HG02642 (cell line): ENCODE measurements at regions not wholly inside any gene's neighbourhood (a gene's known extent, or its start where the extent isn't known, plus 50 kb on each side); places are given as distances from the start of the nearest gene placed in this dataset.

Experiments used
- ATAC-seq: cut with Tn5 transposase; IDR thresholded peaks from one replicate; pipeline ENCODE4 v1.9.1; 2021; ENCODE audit warnings: mild to moderate bottlenecking; ENCODE audit not compliant: unreplicated experiment, poor library complexity

DNA sequence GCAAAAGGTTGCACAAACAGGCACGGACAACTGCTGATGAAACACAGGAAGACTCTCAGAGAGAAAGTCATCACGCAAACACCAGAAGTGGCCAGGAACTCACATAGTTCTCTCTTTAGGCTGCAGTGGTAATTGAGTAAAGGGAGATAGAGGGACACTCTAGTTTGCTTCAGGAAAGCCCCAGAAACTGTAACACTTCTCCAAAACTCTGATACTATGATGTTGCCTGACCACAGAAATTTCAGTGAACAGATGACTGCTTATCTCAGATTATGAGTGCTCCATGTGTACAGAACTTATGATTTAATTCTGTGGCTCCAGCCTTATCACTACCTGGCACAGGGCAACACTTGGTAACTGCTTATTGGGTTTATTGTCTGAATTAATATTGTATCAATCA, 311.5 kb upstream of the GYPC start:
- ATAC-seq, result no peak

DNA sequence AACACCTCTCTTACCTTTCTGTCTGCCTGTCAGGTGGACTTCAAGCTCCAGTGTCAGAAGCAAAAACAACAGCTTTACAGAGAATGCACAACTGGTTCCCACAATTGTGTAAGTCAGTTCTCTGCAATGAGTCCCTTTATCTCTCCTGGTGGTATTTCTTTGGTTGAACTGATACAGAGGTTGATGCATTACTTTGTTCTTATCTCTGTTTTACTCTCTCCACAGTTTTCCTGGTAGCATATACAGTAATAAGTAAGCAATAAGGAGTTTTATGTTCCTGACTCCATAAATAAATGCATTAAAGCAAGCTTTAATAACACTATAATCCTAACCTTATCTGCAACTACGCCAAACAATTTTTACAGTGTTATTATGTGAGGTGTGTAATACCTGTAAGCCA, 310.3 kb upstream of the GYPC start:
- no peak for ATAC-seq

DNA sequence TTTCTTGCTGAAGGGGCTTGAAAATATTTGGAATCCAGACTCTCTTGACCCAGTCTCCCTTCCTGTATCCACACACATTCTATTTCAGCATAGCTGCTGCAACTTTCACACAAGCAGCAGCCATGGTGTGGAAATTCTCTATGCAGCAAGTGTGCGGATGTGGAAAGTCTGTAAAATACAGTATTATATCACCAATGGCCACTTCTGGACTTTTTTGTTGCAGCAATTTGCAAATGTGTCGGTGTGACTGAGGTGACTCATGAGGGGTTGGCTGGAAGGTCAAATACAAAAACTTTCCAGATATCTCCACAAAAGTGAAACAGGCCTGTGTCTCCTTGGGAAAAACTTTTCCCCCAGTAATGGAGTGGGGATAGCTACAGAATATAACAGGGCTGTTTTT, 299.3 kb upstream of the GYPC start:
- ATAC-seq, result no peak

GRCh38 chr2:126358122-126358521, 297.8 kb upstream of the GYPC start:
- ATAC-seq, result no peak

DNA sequence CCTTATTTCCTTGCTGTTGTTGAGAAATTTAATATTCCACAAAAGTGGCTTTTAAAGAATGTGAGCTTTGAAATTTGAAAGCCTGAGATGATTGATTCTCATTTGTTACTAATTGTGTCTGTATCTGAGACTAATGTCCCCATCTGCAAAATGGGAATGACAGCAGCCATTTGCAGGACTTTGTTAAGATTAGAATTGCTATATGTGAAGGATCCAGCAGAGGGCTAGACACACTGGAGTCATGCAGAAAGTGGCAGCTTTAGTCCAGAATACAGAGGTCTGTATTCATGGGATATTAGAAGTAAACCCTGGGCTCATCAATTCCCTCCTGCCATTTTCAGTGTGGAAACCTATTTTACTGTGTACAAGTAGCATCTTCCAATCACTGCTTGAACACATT, 296.5 kb upstream of the GYPC start:
- no peak for ATAC-seq

DNA sequence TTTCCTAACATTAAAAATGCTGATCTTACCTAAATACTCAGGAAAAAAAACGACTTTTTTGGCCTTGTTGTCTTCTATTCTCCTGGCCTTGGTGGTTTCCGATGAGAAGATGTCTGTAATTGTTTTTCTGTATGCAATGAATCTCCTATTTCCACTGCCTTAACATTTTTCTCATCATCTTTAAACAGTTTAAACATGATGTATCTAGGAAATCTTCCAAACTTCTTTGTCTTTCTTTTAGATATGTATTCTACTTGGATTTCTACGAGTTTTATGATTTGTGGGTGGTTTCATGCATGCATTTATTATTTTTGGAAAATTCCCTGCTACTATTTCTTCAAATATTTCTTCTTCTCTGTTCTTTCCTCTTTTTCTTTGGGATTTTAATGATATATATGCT, 288.6 kb upstream of the GYPC start:
- no peak for ATAC-seq

DNA sequence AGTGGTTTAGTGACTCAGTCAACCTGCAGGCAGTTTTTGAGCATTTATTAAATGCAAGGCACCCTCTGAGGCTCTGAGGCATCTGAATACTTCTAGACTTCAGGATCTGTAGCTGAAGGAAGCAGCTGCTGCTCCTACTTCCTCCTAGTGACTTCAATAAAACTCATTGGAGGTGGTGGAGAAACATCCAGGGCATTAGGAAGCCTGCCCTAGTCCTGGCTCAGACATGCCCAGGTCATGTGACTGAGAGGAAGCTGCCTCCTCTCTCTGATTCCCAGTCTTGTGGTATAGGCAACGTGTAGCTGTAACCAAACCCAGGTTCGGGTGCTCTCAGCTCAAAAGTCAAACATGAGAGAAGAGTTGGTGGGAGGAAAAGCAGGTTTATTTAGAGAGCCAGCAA, 287.2 kb upstream of the GYPC start:
- no peak for ATAC-seq

GRCh38 chr2:126370201-126370600, 285.8 kb upstream of the GYPC start:
- ATAC-seq, result no peak

DNA sequence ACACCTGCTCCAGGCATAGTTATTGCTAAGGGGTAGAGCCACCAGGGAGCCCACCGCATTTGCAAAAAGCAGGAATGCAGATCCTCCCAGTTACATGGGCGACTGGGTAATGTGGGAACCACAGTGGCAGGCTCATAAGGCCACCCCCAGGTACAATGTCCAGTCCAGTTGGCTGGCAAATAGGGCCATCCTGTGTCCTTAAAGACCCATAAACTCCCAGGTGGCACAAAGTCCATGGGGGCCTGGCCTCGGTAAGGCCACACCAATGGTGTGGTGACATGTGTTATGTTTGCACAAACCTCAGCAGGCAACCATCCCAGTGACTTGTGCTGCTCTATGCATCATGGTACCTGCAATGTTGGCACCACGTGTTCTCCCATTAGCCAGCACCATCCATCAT, 283.6 kb upstream of the GYPC start:
- no peak for ATAC-seq

GRCh38 chr2:126378176-126378575, 277.8 kb upstream of the GYPC start:
- ATAC-seq, result no peak

GRCh38 chr2:126381091-126381490, 274.9 kb upstream of the GYPC start:
- ATAC-seq, result no peak

- ATAC-seq, result no peak
Measured at GRCh38 chr2:126382998-126383397, 273.0 kb upstream of the GYPC start.

GRCh38 chr2:126383800-126384199, 272.2 kb upstream of the GYPC start:
- ATAC-seq, result no peak

DNA sequence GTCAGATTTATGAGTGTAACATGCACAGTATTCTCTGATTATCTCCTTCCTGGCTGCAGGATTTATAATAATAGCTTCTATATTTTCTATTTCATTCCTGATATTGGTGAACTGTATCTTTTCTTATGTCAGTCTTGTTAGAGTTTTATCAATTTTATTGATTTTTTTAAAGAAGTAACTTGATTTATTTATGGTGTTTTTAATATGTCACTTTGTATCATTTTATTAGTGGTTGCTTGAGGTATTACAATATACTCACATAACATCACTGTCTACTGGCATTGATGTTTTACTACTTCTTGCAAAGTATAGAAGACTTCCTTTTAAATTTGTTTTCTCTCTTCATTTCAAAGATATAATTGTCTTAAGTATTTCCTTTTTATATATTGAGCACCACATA, 270.5 kb upstream of the GYPC start:
- ATAC-seq, result no peak

GRCh38 chr2:126385983-126386382, 270.0 kb upstream of the GYPC start:
- ATAC-seq, result no peak

DNA sequence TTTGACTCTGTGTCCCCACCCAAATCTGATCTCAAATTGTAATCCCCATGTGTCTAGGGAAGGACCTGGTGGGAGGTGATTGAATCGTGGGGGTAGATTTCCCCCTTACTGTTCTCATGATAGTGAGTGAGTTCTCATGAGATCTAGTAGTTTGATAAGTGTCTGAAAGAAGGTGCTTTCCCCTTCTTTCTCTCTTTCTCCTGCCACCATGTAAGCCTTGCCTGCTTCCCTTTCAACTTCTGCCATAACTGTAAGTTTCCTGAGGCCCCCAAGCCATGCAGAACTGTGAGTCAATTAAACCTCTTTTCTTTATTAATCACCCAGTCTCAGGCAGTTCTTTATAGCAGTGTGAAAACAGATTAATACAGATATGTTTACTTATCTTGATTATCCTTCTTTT, 266.5 kb upstream of the GYPC start:
- no peak for ATAC-seq

- no peak for ATAC-seq
Measured at GRCh38 chr2:126392889-126393288, 263.1 kb upstream of the GYPC start.

DNA sequence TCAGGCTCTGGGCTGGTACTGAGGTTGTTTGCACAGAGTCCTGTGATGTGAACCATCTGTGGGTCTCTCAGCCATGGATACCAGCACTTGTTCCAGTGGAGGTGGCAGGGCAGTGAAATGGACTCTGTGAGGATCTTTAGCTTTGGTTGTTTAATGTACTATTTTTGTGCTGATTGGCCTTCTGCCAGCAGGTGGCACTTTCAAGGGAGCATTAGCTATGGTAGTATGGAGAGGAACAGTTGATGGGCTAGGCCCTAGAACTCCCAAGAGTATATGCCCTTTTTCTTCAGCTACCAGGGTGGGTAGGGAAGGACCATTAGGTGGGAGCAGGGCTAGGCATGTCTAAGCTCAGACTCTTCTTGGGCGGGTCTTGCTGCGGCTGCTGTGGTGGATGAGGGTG, 257.0 kb upstream of the GYPC start:
- no peak for ATAC-seq

GRCh38 chr2:126403039-126403628, 252.8 kb upstream of the GYPC start:
- ATAC-seq, result no peak

GRCh38 chr2:126406267-126406666, 249.7 kb upstream of the GYPC start:
- ATAC-seq, result no peak

DNA sequence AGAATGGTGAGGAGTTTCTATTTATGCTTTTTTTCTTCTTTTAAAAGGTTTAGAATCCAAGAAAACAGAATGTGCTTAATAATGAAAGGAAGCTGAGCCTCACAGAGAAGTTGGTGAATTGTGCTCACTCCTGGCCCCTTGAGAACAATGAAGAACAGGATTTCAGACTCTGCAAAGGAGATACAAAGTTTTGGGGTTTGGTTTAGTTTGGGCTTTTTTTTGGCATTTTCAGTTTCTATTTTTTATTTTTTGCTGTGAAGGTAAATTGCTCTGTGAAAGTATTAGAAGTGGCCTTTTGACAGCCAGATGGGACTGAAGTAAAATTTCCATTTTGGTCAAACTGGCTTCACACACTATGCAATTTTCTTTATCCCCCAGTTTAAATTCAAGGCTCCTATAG, 247.3 kb upstream of the GYPC start:
- no peak for ATAC-seq

DNA sequence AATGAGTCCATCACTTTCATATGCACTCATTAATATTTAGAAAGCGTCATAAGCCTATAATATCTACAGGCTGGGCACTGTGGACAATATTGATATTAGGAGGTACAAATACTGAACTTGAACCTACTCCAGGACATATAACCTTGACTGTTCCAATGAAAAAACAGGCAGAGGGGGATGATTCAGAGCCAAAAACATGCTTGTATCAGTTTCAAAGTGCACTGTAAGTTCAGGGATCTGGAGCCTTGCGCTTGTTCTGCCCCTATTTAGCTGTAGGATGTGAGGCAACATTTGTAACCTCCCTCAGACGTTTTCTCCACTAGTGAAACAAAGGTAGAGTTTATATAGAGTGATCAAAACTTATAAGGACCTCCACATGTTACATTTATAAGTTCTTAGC, 246.1 kb upstream of the GYPC start:
- ATAC-seq, result no peak

GRCh38 chr2:126413079-126413478, 242.9 kb upstream of the GYPC start:
- peak; percentile 61 for ATAC-seq
